ENCODE measurements at regions not wholly inside any gene's neighbourhood (a gene's known extent, or its start where the extent isn't known, plus 50 kb on each side); places are given as distances from the start of the nearest gene placed in this dataset.

- no peaks in the 10 kb centered on the region for H3K27me3 Mint-ChIP-seq
- intact Hi-C loops (cut with micrococcal nuclease), result no loop called here
- no peak for ATAC-seq (ENCODE audit: low read depth)
- H3K4me2 ChIP-seq (replicated peaks; ENCODE audit: low read depth, low read length, poor library complexity, severe bottlenecking), result no peak overlapping the region
- H2AFZ ChIP-seq (ENCODE audit: insufficient read depth, low read depth, low read length, poor library complexity, severe bottlenecking), result no peak overlapping the region
- H3K79me2 ChIP-seq (ENCODE audit: control insufficient read depth, insufficient read depth, low read length), result no peaks in the 10 kb centered on the region
- H3K27ac Mint-ChIP-seq, result no peak overlapping the region
- DNase-seq, result no peak
- no peaks in the 10 kb centered on the region for H3K36me3 ChIP-seq (replicated peaks in 1 of 2; ENCODE audit: control extremely low read depth in 1 of 2, control insufficient read depth in 1 of 2, extremely low read depth in 1 of 2, insufficient read depth in 2 of 2, low read length in 1 of 2)
- TF ChIP-seq, protein P1, sequence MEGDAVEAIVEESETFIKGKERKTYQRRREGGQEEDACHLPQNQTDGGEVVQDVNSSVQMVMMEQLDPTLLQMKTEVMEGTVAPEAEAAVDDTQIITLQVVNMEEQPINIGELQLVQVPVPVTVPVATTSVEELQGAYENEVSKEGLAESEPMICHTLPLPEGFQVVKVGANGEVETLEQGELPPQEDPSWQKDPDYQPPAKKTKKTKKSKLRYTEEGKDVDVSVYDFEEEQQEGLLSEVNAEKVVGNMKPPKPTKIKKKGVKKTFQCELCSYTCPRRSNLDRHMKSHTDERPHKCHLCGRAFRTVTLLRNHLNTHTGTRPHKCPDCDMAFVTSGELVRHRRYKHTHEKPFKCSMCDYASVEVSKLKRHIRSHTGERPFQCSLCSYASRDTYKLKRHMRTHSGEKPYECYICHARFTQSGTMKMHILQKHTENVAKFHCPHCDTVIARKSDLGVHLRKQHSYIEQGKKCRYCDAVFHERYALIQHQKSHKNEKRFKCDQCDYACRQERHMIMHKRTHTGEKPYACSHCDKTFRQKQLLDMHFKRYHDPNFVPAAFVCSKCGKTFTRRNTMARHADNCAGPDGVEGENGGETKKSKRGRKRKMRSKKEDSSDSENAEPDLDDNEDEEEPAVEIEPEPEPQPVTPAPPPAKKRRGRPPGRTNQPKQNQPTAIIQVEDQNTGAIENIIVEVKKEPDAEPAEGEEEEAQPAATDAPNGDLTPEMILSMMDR (IDR thresholded peaks at IDR 0.05), result no peak
- no peak for TF ChIP-seq EZH2 (IDR thresholded peaks at IDR 0.05; ENCODE audit: borderline replicate concordance, insufficient read depth, low read depth, low read length, poor library complexity, severe bottlenecking)
- H3K27me3 ChIP-seq (replicated peaks in 1 of 4; ENCODE audit: control extremely low read depth in 1 of 4, control insufficient read depth in 3 of 4, insufficient read depth in 4 of 4, low read length in 3 of 4), result no peaks in the 10 kb centered on the region
- no peaks in the 10 kb centered on the region for H3K9me3 Mint-ChIP-seq (ENCODE audit: insufficient read depth)
- WGBS (ENCODE audit: insufficient coverage), result no CpG with 5 or more reads among the region's 1 CpG
- CTCF ChIA-PET, result no interaction called here
- POLR2A ChIA-PET, result no interaction called here
- H3K4me3 Mint-ChIP-seq, result no peak overlapping the region
- H3K4me1 ChIP-seq (ENCODE audit: control insufficient read depth in 2 of 2, insufficient read depth in 2 of 2, low read length in 2 of 2), result no peaks in the 10 kb centered on the region
- H3K9ac ChIP-seq (ENCODE audit: low read length), result no peak overlapping the region
- no peaks in the 10 kb centered on the region for H3K9me3 ChIP-seq (ENCODE audit: control extremely low read depth in 1 of 3, control insufficient read depth in 2 of 3, insufficient read depth in 1 of 3, low read length in 2 of 3)
- no peak overlapping the region for H3K4me3 ChIP-seq (ENCODE audit: control extremely low read depth in 1 of 5, extremely low read depth in 1 of 5, insufficient read depth in 1 of 5, low read depth in 2 of 5, low read length in 4 of 5)
- H3K4me1 Mint-ChIP-seq, result no peaks in the 10 kb centered on the region
- no peak overlapping the region for H3K27ac ChIP-seq (ENCODE audit: low read length in 2 of 2)
- no peaks in the 10 kb centered on the region for H4K20me1 ChIP-seq (ENCODE audit: control insufficient read depth, insufficient read depth, low read length, poor library complexity, severe bottlenecking)
Measured at GRCh38 chr10:65196111-65196510, 1674.9 kb downstream of the REEP3 start.

DNA sequence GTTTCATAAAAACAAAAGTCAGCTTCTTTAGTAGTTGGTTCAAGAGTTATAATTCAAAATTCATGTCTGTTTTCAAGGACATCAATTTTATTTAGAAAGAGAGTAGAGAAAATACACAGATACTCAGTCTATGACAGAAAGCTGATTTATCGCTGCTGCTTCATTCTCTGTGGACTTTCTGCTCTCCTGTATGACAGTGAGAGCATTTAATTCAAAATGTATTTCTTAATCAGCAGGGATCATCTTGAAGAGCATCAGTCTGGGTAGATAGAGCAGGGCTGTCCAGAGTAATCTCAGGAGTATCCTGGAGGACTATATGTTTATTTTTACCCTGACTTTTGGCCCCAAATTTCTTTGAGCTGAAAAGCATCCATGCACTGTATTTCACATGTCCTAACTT lies 1676.7 kb downstream of the REEP3 start:
- Mint-ChIP-seq H3K9me3 (ENCODE audit: insufficient read depth) (no peaks in the 10 kb centered on the region), H3K27ac (no peak overlapping the region), H3K4me1 (no peaks in the 10 kb centered on the region), H3K4me3 (no peak overlapping the region), H3K27me3 (no peaks in the 10 kb centered on the region)
- H2AFZ ChIP-seq (ENCODE audit: insufficient read depth, low read depth, low read length, poor library complexity, severe bottlenecking), result no peak overlapping the region
- WGBS (ENCODE audit: insufficient coverage), result no CpG with 5 or more reads among the region's 1 CpG
- POLR2A ChIA-PET, result no interaction called here
- no peaks in the 10 kb centered on the region for H3K4me1 ChIP-seq (ENCODE audit: control insufficient read depth in 2 of 2, insufficient read depth in 2 of 2, low read length in 2 of 2)
- no peak for TF ChIP-seq EZH2 (IDR thresholded peaks at IDR 0.05; ENCODE audit: borderline replicate concordance, insufficient read depth, low read depth, low read length, poor library complexity, severe bottlenecking)
- TF ChIP-seq, protein P1 (IDR thresholded peaks at IDR 0.05), result no peak
- no peak overlapping the region for H3K4me3 ChIP-seq (ENCODE audit: control extremely low read depth in 1 of 5, extremely low read depth in 1 of 5, insufficient read depth in 1 of 5, low read depth in 2 of 5, low read length in 4 of 5)
- no peaks in the 10 kb centered on the region for H4K20me1 ChIP-seq (ENCODE audit: control insufficient read depth, insufficient read depth, low read length, poor library complexity, severe bottlenecking)
- intact Hi-C loops (cut with micrococcal nuclease), result no loop called here
- no peak overlapping the region for H3K27ac ChIP-seq (ENCODE audit: low read length in 2 of 2)
- no peaks in the 10 kb centered on the region for H3K36me3 ChIP-seq (replicated peaks in 1 of 2; ENCODE audit: control extremely low read depth in 1 of 2, control insufficient read depth in 1 of 2, extremely low read depth in 1 of 2, insufficient read depth in 2 of 2, low read length in 1 of 2)
- ATAC-seq (ENCODE audit: low read depth) (no peak), DNase-seq (no peak)
- no peaks in the 10 kb centered on the region for H3K79me2 ChIP-seq (ENCODE audit: control insufficient read depth, insufficient read depth, low read length)
- no peaks in the 10 kb centered on the region for H3K9me3 ChIP-seq (ENCODE audit: control extremely low read depth in 1 of 3, control insufficient read depth in 2 of 3, insufficient read depth in 1 of 3, low read length in 2 of 3)
- H3K9ac ChIP-seq (ENCODE audit: low read length), result no peak overlapping the region
- CTCF ChIA-PET, result no interaction called here
- no peaks in the 10 kb centered on the region for H3K27me3 ChIP-seq (replicated peaks in 1 of 4; ENCODE audit: control extremely low read depth in 1 of 4, control insufficient read depth in 3 of 4, insufficient read depth in 4 of 4, low read length in 3 of 4)
- no peak overlapping the region for H3K4me2 ChIP-seq (replicated peaks; ENCODE audit: low read depth, low read length, poor library complexity, severe bottlenecking)

Measured in B cell (primary cell).